ENCODE measurements at regions not wholly inside any gene's neighbourhood (a gene's known extent, or its start where the extent isn't known, plus 50 kb on each side); places are given as distances from the start of the nearest gene placed in this dataset.

- no peak overlapping the region for H3K4me3 ChIP-seq
- no peaks in the 10 kb centered on the region for H3K9me3 ChIP-seq
- DNase-seq (ENCODE audit: low spot score in 2 of 2), result no peak
- H3K27me3 ChIP-seq (ENCODE audit: low read depth), result no peaks in the 10 kb centered on the region
- H3K36me3 ChIP-seq (replicated peaks), result no peaks in the 10 kb centered on the region
- H3K4me1 ChIP-seq, result no peaks in the 10 kb centered on the region
- in situ Hi-C loops (cut with MboI; ENCODE audit: low sequenced_read_pairs), result no loop called here
Observed at GRCh38 chr15:96801576-96802150, 471.2 kb downstream of the NR2F2 start.

- DNase-seq (ENCODE audit: low spot score in 2 of 2), result no peak
- H3K27me3 ChIP-seq (ENCODE audit: low read depth), result no peaks in the 10 kb centered on the region
- in situ Hi-C loops (cut with MboI; ENCODE audit: low sequenced_read_pairs), result no loop called here
Observed at GRCh38 chr15:96802611-96803255, 472.2 kb downstream of the NR2F2 start.

GRCh38 chr15:96804754-96805153, 474.3 kb downstream of the NR2F2 start:
- DNase-seq (ENCODE audit: low spot score in 2 of 2), result no peak
- no peaks in the 10 kb centered on the region for H3K27me3 ChIP-seq (ENCODE audit: low read depth)
- in situ Hi-C loops (cut with MboI; ENCODE audit: low sequenced_read_pairs), result no loop called here
- no peaks in the 10 kb centered on the region for H3K36me3 ChIP-seq (replicated peaks)
- no peaks in the 10 kb centered on the region for H3K4me1 ChIP-seq
- H3K4me3 ChIP-seq, result no peak overlapping the region
- no peaks in the 10 kb centered on the region for H3K9me3 ChIP-seq

More at GRCh38 chr15:96802611-96803255, 472.2 kb downstream of the NR2F2 start:
- Histone ChIP-seq H3K4me1 (no peaks in the 10 kb centered on the region), H3K9me3 (no peaks in the 10 kb centered on the region), H3K36me3 (replicated peaks) (no peaks in the 10 kb centered on the region), H3K4me3 (no peak overlapping the region)

GRCh38 chr15:96807361-96807760, 476.9 kb downstream of the NR2F2 start:
- in situ Hi-C loops (cut with MboI; ENCODE audit: low sequenced_read_pairs), result no loop called here
- Histone ChIP-seq H3K4me1 (no peaks in the 10 kb centered on the region), H3K36me3 (replicated peaks) (no peaks in the 10 kb centered on the region), H3K27me3 (ENCODE audit: low read depth) (no peaks in the 10 kb centered on the region), H3K4me3 (no peak overlapping the region), H3K9me3 (no peaks in the 10 kb centered on the region)
- DNase-seq (ENCODE audit: low spot score in 2 of 2), result no peak

GRCh38 chr15:96817900-96818299, 487.4 kb downstream of the NR2F2 start:
- no peaks in the 10 kb centered on the region for H3K9me3 ChIP-seq
- H3K27me3 ChIP-seq (ENCODE audit: low read depth), result no peaks in the 10 kb centered on the region
- in situ Hi-C loops (cut with MboI; ENCODE audit: low sequenced_read_pairs), result no loop called here
- no peak for DNase-seq (ENCODE audit: low spot score in 2 of 2)
- H3K4me3 ChIP-seq, result no peak overlapping the region
- no peaks in the 10 kb centered on the region for H3K36me3 ChIP-seq (replicated peaks)
- no peaks in the 10 kb centered on the region for H3K4me1 ChIP-seq

- Histone ChIP-seq H3K9me3 (no peaks in the 10 kb centered on the region), H3K27me3 (ENCODE audit: low read depth) (no peaks in the 10 kb centered on the region), H3K36me3 (replicated peaks) (no peaks in the 10 kb centered on the region), H3K4me1 (no peaks in the 10 kb centered on the region), H3K4me3 (no peak overlapping the region)
- no peak for DNase-seq (ENCODE audit: low spot score in 2 of 2)
- in situ Hi-C loops (cut with MboI; ENCODE audit: low sequenced_read_pairs), result no loop called here
Observed at GRCh38 chr15:96818861-96819260, 488.4 kb downstream of the NR2F2 start.

- no peaks in the 10 kb centered on the region for H3K36me3 ChIP-seq (replicated peaks)
- no peaks in the 10 kb centered on the region for H3K9me3 ChIP-seq
- no peaks in the 10 kb centered on the region for H3K4me1 ChIP-seq
- H3K27me3 ChIP-seq (ENCODE audit: low read depth), result no peaks in the 10 kb centered on the region
- no peak for DNase-seq (ENCODE audit: low spot score in 2 of 2)
- in situ Hi-C loops (cut with MboI; ENCODE audit: low sequenced_read_pairs), result no loop called here
- no peak overlapping the region for H3K4me3 ChIP-seq
Observed at GRCh38 chr15:96827981-96828380, 497.5 kb downstream of the NR2F2 start.

- no peaks in the 10 kb centered on the region for H3K27me3 ChIP-seq (ENCODE audit: low read depth)
- H3K4me1 ChIP-seq, result no peaks in the 10 kb centered on the region
- no peak overlapping the region for H3K4me3 ChIP-seq
- in situ Hi-C loops (cut with MboI; ENCODE audit: low sequenced_read_pairs), result no loop called here
- DNase-seq (ENCODE audit: low spot score in 2 of 2), result no peak
- no peaks in the 10 kb centered on the region for H3K36me3 ChIP-seq (replicated peaks)
- H3K9me3 ChIP-seq, result no peaks in the 10 kb centered on the region
Observed at GRCh38 chr15:96837241-96837970, 506.9 kb downstream of the NR2F2 start.

GRCh38 chr15:96838081-96838480, 507.6 kb downstream of the NR2F2 start:
- no peak for DNase-seq (ENCODE audit: low spot score in 2 of 2)
- H3K4me3 ChIP-seq, result no peak overlapping the region
- H3K36me3 ChIP-seq (replicated peaks), result no peaks in the 10 kb centered on the region
- H3K27me3 ChIP-seq (ENCODE audit: low read depth), result no peaks in the 10 kb centered on the region
- in situ Hi-C loops (cut with MboI; ENCODE audit: low sequenced_read_pairs), result no loop called here
- H3K9me3 ChIP-seq, result no peaks in the 10 kb centered on the region
- no peaks in the 10 kb centered on the region for H3K4me1 ChIP-seq

- in situ Hi-C loops (cut with MboI; ENCODE audit: low sequenced_read_pairs), result no loop called here
- no peaks in the 10 kb centered on the region for H3K27me3 ChIP-seq (ENCODE audit: low read depth)
- no peak for DNase-seq (ENCODE audit: low spot score in 2 of 2)
- no peaks in the 10 kb centered on the region for H3K9me3 ChIP-seq
- H3K36me3 ChIP-seq (replicated peaks), result no peaks in the 10 kb centered on the region
- no peak overlapping the region for H3K4me3 ChIP-seq
- H3K4me1 ChIP-seq, result no peaks in the 10 kb centered on the region
Observed at GRCh38 chr15:96849271-96849900, 518.9 kb downstream of the NR2F2 start.

GRCh38 chr15:96851613-96852012, 521.1 kb downstream of the NR2F2 start:
- no peaks in the 10 kb centered on the region for H3K4me1 ChIP-seq
- H3K36me3 ChIP-seq (replicated peaks), result no peaks in the 10 kb centered on the region
- H3K9me3 ChIP-seq, result no peaks in the 10 kb centered on the region
- DNase-seq (ENCODE audit: low spot score in 2 of 2), result no peak
- H3K27me3 ChIP-seq (ENCODE audit: low read depth), result no peaks in the 10 kb centered on the region
- in situ Hi-C loops (cut with MboI; ENCODE audit: low sequenced_read_pairs), result no loop called here
- no peak overlapping the region for H3K4me3 ChIP-seq

- Histone ChIP-seq H3K4me1 (no peaks in the 10 kb centered on the region), H3K27me3 (ENCODE audit: low read depth) (no peaks in the 10 kb centered on the region), H3K4me3 (no peak overlapping the region), H3K9me3 (no peaks in the 10 kb centered on the region), H3K36me3 (replicated peaks) (no peaks in the 10 kb centered on the region)
- no peak for DNase-seq (ENCODE audit: low spot score in 2 of 2)
- in situ Hi-C loops (cut with MboI; ENCODE audit: low sequenced_read_pairs), result no loop called here
Observed at GRCh38 chr15:96858694-96859093, 528.2 kb downstream of the NR2F2 start.

- H3K36me3 ChIP-seq (replicated peaks), result no peaks in the 10 kb centered on the region
- no peak for DNase-seq (ENCODE audit: low spot score in 2 of 2)
- no peaks in the 10 kb centered on the region for H3K27me3 ChIP-seq (ENCODE audit: low read depth)
- no peak overlapping the region for H3K4me3 ChIP-seq
- H3K4me1 ChIP-seq, result no peaks in the 10 kb centered on the region
- in situ Hi-C loops (cut with MboI; ENCODE audit: low sequenced_read_pairs), result no loop called here
- no peaks in the 10 kb centered on the region for H3K9me3 ChIP-seq
Observed at GRCh38 chr15:96860741-96861140, 530.2 kb downstream of the NR2F2 start.

- no peak for DNase-seq (ENCODE audit: low spot score in 2 of 2)
Observed at GRCh38 chr15:96867992-96868391, 537.5 kb downstream of the NR2F2 start.

More at GRCh38 chr15:96867992-96868391, 537.5 kb downstream of the NR2F2 start:
- Histone ChIP-seq H3K4me1 (no peaks in the 10 kb centered on the region), H3K36me3 (replicated peaks) (no peaks in the 10 kb centered on the region), H3K9me3 (no peaks in the 10 kb centered on the region), H3K4me3 (no peak overlapping the region), H3K27me3 (ENCODE audit: low read depth) (no peaks in the 10 kb centered on the region)
- in situ Hi-C loops (cut with MboI; ENCODE audit: low sequenced_read_pairs), result no loop called here

Data from HAP-1 (cell line).